K562 (cell line): ENCODE measurements at regions not wholly inside any gene's neighbourhood (a gene's known extent, or its start where the extent isn't known, plus 50 kb on each side); places are given as distances from the start of the nearest gene placed in this dataset.

ENCODE experiments used
- CHD4 ChIP-seq: fragments of 200-600 bp; sonication (generic); IDR thresholded peaks from 3 replicates; pipeline ENCODE4 v1.6.1; 2012; ENCODE audit warnings: low read depth, mild to moderate bottlenecking, mixed read lengths, low read length, inconsistent platforms; ENCODE audit not compliant: insufficient read depth, insufficient replicate concordance, poor library complexity, severe bottlenecking
- FOXP1 ChIP-seq: sonication (generic); formaldehyde crosslinking; IDR thresholded peaks from 2 replicates; pipeline ENCODE4 v1.8.0; 2022; ENCODE audit warnings: mild to moderate bottlenecking, missing genetic modification reagents
- HDAC3 ChIP-seq: fragments of 450-650 bp; IDR thresholded peaks from 2 replicates; pipeline ENCODE4 v1.6.1; 2018; ENCODE audit warnings: borderline replicate concordance, mild to moderate bottlenecking, moderate library complexity; ENCODE audit not compliant: partially characterized antibody
- POLR2A ChIP-seq: fragments of 450-650 bp; conservative IDR thresholded peaks from 2 replicates; pipeline ENCODE4 v1.6.1; 2016
- RAD21 ChIP-seq, 2 experiments: fragments of 250-450 bp in 1 of 2; fragments of 450-650 bp in 1 of 2; sonication (Bioruptor Pico) in 1 of 2; formaldehyde crosslinking in 1 of 2; IDR thresholded peaks in 1 of 2; conservative IDR thresholded peaks in 1 of 2; 2 replicates each; pipeline versions ENCODE4 v1.4.0 to v1.8.0; 2020 to 2022; ENCODE audit warnings: mild to moderate bottlenecking in 2 of 2, moderate library complexity in 1 of 2
- TEAD1 ChIP-seq, 2 experiments: fragments of 450-650 bp in 1 of 2; sonication (generic) in 1 of 2; formaldehyde crosslinking; IDR thresholded peaks; 2 replicates each; pipeline versions ENCODE4 v1.4.0 to v1.8.0; 2020 to 2022; ENCODE audit warnings: mild to moderate bottlenecking in 2 of 2, missing genetic modification reagents in 1 of 2
- ZKSCAN3 ChIP-seq: fragments of 250-450 bp; sonication (Bioruptor Pico); IDR thresholded peaks from 2 replicates; pipeline ENCODE4 v1.4.0; 2020
- ZNF184 ChIP-seq: sonication (generic); formaldehyde crosslinking; IDR thresholded peaks from 2 replicates; pipeline ENCODE4 v1.5.0; 2020; ENCODE audit warnings: missing genetic modification reagents
- ZNF592 ChIP-seq: fragments of 450-650 bp; IDR thresholded peaks from 2 replicates; pipeline ENCODE4 v1.6.1; 2017; ENCODE audit warnings: antibody characterized with exemption, mild to moderate bottlenecking
- ZNF717 ChIP-seq: fragments of 250-450 bp; sonication (Bioruptor Pico); IDR thresholded peaks from 2 replicates; pipeline ENCODE4 v1.5.0; 2021
- ZSCAN32 ChIP-seq: fragments of 450-650 bp; formaldehyde crosslinking; IDR thresholded peaks from 2 replicates; pipeline ENCODE4 v1.4.0; 2020; ENCODE audit warnings: mild to moderate bottlenecking, moderate library complexity
- TF ChIP-seq, protein P1 (sequence below): fragments of 450-650 bp; IDR thresholded peaks from 2 replicates; pipeline ENCODE4 v1.6.1; 2017; ENCODE audit warnings: mild to moderate bottlenecking, moderate library complexity
- TF ChIP-seq, protein P2 (sequence below): sonication (generic); formaldehyde crosslinking; IDR thresholded peaks from 2 replicates; pipeline ENCODE4 v1.8.0; 2023; ENCODE audit warnings: mild to moderate bottlenecking, missing genetic modification reagents

DNA sequence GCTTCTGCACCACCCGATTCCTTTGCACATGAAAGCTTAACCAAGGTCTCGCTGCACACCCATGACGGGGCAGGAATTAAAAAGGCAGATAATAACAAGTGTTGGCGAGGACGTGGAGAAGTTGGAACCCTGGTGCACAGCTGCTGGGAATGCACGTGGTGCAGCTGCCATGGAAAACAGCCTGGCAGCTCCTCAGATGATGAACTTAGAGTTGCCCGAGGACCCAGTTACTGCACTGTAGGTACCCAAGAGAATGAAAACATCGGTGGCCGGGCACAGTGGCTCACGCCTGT is 211.6 kb upstream of the CIBAR2 start (continued):
- no peak for TF ChIP-seq ZNF592
- no peak for TF ChIP-seq FOXP1 (CRISPR knock-in tag)
- TF ChIP-seq ZNF717 (CRISPR knock-in tag) = no peak
- TF ChIP-seq RAD21 (CRISPR knock-in tag; conservative IDR thresholded peaks at IDR 0.05 in 1 of 2, IDR thresholded peaks at IDR 0.05 in 1 of 2) = no peak
- TF ChIP-seq ZSCAN32 (CRISPR knock-in tag) = no peak
- no peak for TF ChIP-seq TEAD1 (CRISPR knock-in tag; IDR thresholded peaks at IDR 0.05)
- TF ChIP-seq ZKSCAN3 = no peak
- no peak for TF ChIP-seq HDAC3
- no peak for TF ChIP-seq CHD4
- TF ChIP-seq, protein P1, sequence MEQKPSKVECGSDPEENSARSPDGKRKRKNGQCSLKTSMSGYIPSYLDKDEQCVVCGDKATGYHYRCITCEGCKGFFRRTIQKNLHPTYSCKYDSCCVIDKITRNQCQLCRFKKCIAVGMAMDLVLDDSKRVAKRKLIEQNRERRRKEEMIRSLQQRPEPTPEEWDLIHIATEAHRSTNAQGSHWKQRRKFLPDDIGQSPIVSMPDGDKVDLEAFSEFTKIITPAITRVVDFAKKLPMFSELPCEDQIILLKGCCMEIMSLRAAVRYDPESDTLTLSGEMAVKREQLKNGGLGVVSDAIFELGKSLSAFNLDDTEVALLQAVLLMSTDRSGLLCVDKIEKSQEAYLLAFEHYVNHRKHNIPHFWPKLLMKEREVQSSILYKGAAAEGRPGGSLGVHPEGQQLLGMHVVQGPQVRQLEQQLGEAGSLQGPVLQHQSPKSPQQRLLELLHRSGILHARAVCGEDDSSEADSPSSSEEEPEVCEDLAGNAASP = no peak
- TF ChIP-seq ZNF184 (CRISPR knock-in tag) = peak; percentile 99
- TF ChIP-seq, protein P2, sequence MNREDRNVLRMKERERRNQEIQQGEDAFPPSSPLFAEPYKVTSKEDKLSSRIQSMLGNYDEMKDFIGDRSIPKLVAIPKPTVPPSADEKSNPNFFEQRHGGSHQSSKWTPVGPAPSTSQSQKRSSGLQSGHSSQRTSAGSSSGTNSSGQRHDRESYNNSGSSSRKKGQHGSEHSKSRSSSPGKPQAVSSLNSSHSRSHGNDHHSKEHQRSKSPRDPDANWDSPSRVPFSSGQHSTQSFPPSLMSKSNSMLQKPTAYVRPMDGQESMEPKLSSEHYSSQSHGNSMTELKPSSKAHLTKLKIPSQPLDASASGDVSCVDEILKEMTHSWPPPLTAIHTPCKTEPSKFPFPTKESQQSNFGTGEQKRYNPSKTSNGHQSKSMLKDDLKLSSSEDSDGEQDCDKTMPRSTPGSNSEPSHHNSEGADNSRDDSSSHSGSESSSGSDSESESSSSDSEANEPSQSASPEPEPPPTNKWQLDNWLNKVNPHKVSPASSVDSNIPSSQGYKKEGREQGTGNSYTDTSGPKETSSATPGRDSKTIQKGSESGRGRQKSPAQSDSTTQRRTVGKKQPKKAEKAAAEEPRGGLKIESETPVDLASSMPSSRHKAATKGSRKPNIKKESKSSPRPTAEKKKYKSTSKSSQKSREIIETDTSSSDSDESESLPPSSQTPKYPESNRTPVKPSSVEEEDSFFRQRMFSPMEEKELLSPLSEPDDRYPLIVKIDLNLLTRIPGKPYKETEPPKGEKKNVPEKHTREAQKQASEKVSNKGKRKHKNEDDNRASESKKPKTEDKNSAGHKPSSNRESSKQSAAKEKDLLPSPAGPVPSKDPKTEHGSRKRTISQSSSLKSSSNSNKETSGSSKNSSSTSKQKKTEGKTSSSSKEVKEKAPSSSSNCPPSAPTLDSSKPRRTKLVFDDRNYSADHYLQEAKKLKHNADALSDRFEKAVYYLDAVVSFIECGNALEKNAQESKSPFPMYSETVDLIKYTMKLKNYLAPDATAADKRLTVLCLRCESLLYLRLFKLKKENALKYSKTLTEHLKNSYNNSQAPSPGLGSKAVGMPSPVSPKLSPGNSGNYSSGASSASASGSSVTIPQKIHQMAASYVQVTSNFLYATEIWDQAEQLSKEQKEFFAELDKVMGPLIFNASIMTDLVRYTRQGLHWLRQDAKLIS = no peak
- TF ChIP-seq POLR2A = no peak
